GM12878 (cell line): ENCODE measurements at regions not wholly inside any gene's neighbourhood (a gene's known extent, or its start where the extent isn't known, plus 50 kb on each side); places are given as distances from the start of the nearest gene placed in this dataset.

Experiments used
- ATAC-seq: fragments of 200-7000 bp; cut with Tn5 transposase; 3 replicates; pipeline ENCODE4 v1.9.1; 2020; ENCODE audit warnings: mild to moderate bottlenecking, moderate library complexity
- BruUV-seq: library from RNA; stranded (reverse); fragments of 400-500 nt; replicated peaks from 2 replicates; lab custom pipeline; 2021; lab: Mats Ljungman, UMichigan
- CTCF ChIA-PET: fragments of 300-600 bp; sonication (Branson Sonifier 250); formaldehyde crosslinking; extraction: SDS; loops from one replicate; lab custom pipeline; 2021; ENCODE audit warnings: inconsistent platforms; lab: Yijun Ruan, JAX
- POLR2A ChIA-PET: fragments of 350-600 bp; formaldehyde crosslinking; extraction: SDS; loops from one replicate; lab custom pipeline; 2021; ENCODE audit warnings: inconsistent platforms; lab: Charles Lee
- RAD21 ChIA-PET: fragments of 300-600 bp; sonication (Branson Sonifier 250); formaldehyde crosslinking; loops from one replicate; lab custom pipeline; 2023; ENCODE audit warnings: antibody characterized with exemption; ENCODE audit not compliant: unreplicated experiment; lab: Charles Lee
- SMC1A ChIA-PET: fragments of 300-600 bp; sonication (Branson Sonifier 250); formaldehyde crosslinking; loops from one replicate; lab custom pipeline; 2023; ENCODE audit not compliant: unreplicated experiment, uncharacterized antibody; lab: Charles Lee
- DNase-seq: peaks from one replicate; pipeline ENCODE4 v3.0.0-alpha.2; 2011; ENCODE audit warnings: low read depth, low spot score
- FAIRE-seq: peaks from 3 replicates; lab custom pipeline; 2011; peaks lifted over from hg19 to GRCh38; lab: Jason Lieb, UNC
- H2AFZ ChIP-seq: 2 replicates; pipeline ENCODE4 v1.6.0; 2011; ENCODE audit warnings: low read depth, low read length, control low read depth; ENCODE audit not compliant: control insufficient read depth
- H3K27ac ChIP-seq: 2 replicates; pipeline ENCODE4 v1.5.1; 2011; ENCODE audit warnings: control low read depth; ENCODE audit not compliant: control insufficient read depth, insufficient read depth
- H3K27me3 ChIP-seq, 2 experiments: replicated peaks in 1 of 2; 2 replicates each; pipeline versions ENCODE4 v1.6.0 to v1.6.1; 2011; ENCODE audit warnings: low read length in 1 of 2; ENCODE audit not compliant: control insufficient read depth in 2 of 2, insufficient read depth in 2 of 2
- H3K36me3 ChIP-seq, 2 experiments: 2 replicates each; pipeline ENCODE4 v1.5.1; 2011; ENCODE audit warnings: low read length in 1 of 2; ENCODE audit not compliant: control insufficient read depth in 2 of 2, insufficient read depth in 2 of 2
- H3K4me1 ChIP-seq: 2 replicates; pipeline ENCODE4 v1.6.1; 2011; ENCODE audit warnings: mild to moderate bottlenecking, low read length, moderate library complexity, mixed read lengths; ENCODE audit not compliant: control insufficient read depth, insufficient read depth
- H3K4me2 ChIP-seq: 2 replicates; pipeline ENCODE4 v1.6.0; 2011; ENCODE audit warnings: control low read depth; ENCODE audit not compliant: control insufficient read depth, insufficient read depth
- H3K4me3 ChIP-seq: fragments of 200-600 bp; sonication (generic); 2 replicates; pipeline ENCODE4 v1.5.1; 2016
- H3K79me2 ChIP-seq: 2 replicates; pipeline ENCODE4 v1.6.0; 2011; ENCODE audit warnings: low read length; ENCODE audit not compliant: control insufficient read depth, insufficient read depth
- H3K9ac ChIP-seq: 2 replicates; pipeline ENCODE4 v1.8.0; 2011; ENCODE audit warnings: low read length, control low read depth, mixed read lengths; ENCODE audit not compliant: control insufficient read depth, insufficient read depth
- H3K9me3 ChIP-seq: replicated peaks from 3 replicates; pipeline ENCODE4 v1.5.1; 2011; ENCODE audit warnings: mild to moderate bottlenecking, low read length; ENCODE audit not compliant: control insufficient read depth, insufficient read depth
- H4K20me1 ChIP-seq: 2 replicates; pipeline ENCODE4 v1.6.0; 2011; ENCODE audit not compliant: control insufficient read depth, insufficient read depth
- ASH2L ChIP-seq: fragments of 300-600, 200-600 bp; sonication (generic); IDR thresholded peaks from 2 replicates; pipeline ENCODE4 v1.6.1; 2017; ENCODE audit warnings: low read depth, mild to moderate bottlenecking, borderline replicate concordance
- CHD4 ChIP-seq: fragments of 200-600 bp; sonication (generic); IDR thresholded peaks from 2 replicates; pipeline ENCODE4 v1.6.1; 2016; ENCODE audit warnings: mild to moderate bottlenecking
- DPF2 ChIP-seq: fragments of 450-650 bp; IDR thresholded peaks from 2 replicates; pipeline ENCODE4 v1.6.1; 2017; ENCODE audit warnings: mild to moderate bottlenecking
- EP300 ChIP-seq, 2 experiments: fragments of 150-350 bp in 1 of 2; IDR thresholded peaks; 2 replicates each; pipeline ENCODE4 v1.6.1; 2011 to 2012; ENCODE audit warnings: low read depth in 2 of 2, low read length in 2 of 2, borderline replicate concordance in 1 of 2, improper control_type of control experiment in 1 of 2, inconsistent platforms in 1 of 2; ENCODE audit not compliant: control insufficient read depth in 1 of 2
- PAX8 ChIP-seq: fragments of 450-650 bp; IDR thresholded peaks from 2 replicates; pipeline ENCODE4 v1.6.1; 2017; ENCODE audit warnings: mild to moderate bottlenecking, moderate library complexity
- RAD21 ChIP-seq: IDR thresholded peaks from 2 replicates; pipeline ENCODE4 v1.6.1; 2011; ENCODE audit warnings: mild to moderate bottlenecking, low read depth, low read length, moderate library complexity; ENCODE audit not compliant: insufficient read depth
- SMAD5 ChIP-seq: IDR thresholded peaks from 2 replicates; pipeline ENCODE4 v1.6.1; 2016; ENCODE audit warnings: antibody characterized with exemption, low read depth
- USF1 ChIP-seq: IDR thresholded peaks from 2 replicates; pipeline ENCODE4 v1.6.1; 2011; ENCODE audit warnings: borderline replicate concordance, low read depth, mild to moderate bottlenecking, moderate library complexity, mixed read lengths, low read length; ENCODE audit not compliant: insufficient read depth; ENCODE audit errors: extremely low read length
- ZNF24 ChIP-seq: fragments of 450-650 bp; IDR thresholded peaks from 2 replicates; pipeline ENCODE4 v1.6.1; 2017; ENCODE audit warnings: antibody characterized with exemption, mild to moderate bottlenecking
- ZSCAN29 ChIP-seq: fragments of 450-650 bp; IDR thresholded peaks from 2 replicates; pipeline ENCODE4 v1.6.1; 2017; ENCODE audit warnings: mild to moderate bottlenecking, moderate library complexity
- WGBS: methylation state at CpG from one replicate; pipeline ENCODE4 v1.1.6; 2016; ENCODE audit warnings: low lambda C conversion rate; ENCODE audit not compliant: insufficient replicate concordance, insufficient coverage; ENCODE audit errors: missing lambda C conversion rate; 5-methylcytosine and 5-hydroxymethylcytosine counted together
- in situ Hi-C: fragments of 300-500 bp; cut with MboI; formaldehyde crosslinking; loops from 9 replicates; pipeline ENCODE4 v1.14.3; 2018; ENCODE audit warnings: mixed read lengths
- intact Hi-C: fragments of 100-400 bp; cut with micrococcal nuclease; formaldehyde crosslinking; loops from one replicate; pipeline ENCODE4 v1.14.2; 2022; ENCODE audit not compliant: unreplicated experiment

DNA sequence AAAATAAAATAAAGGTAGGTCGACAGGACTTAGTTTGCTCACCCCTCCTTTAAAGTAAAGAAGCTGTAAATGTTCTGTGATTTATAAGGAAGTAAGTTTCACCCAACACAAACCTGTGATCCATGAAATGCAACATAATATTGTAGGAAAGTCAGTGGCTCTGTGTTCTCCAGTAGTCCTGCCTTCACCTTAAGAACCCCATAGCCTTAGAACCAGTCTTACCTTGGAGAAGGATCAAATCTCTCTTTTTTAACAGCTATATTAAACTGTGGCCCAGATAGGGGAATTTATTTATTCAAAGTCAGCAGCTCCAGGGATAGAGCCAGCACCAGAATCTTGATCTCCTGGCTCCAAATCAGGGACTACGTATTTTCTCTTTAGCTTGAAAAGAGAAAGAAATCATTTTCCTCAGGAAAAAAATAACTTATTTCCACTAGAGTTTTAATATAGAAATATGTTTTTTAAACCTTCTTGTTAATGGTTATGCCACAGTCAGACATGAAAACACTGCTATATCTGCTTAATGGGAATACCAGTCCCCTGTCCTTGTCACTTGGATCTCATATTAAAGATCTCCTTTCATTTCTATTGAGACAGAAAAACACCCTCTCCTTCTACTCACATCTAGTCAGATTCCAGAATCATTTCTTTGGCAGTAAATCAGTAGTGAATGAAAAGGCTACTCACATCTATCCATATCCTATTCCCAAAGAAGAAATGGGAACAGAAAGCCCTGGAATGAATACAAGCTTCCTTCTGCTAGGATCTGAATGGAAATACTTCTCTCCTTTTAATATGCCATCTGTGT, 269.2 kb upstream of the TNC start:
- ChIA-PET SMC1A (interaction anchor here (0.6 to 1.2 kb wide), 7 partner anchors 8 to 167 kb away, joined by 3 read pairs; no protein-coding TSS in a partner anchor), RAD21 (no interaction called here), CTCF (interaction anchor here (0.5 to 0.9 kb wide), 3 partner anchors 8 to 67 kb away, joined by 3 read pairs; no protein-coding TSS in a partner anchor), POLR2A (no interaction called here)
- no peak overlapping the region for H3K4me3 ChIP-seq
- no peaks in the 10 kb centered on the region for H4K20me1 ChIP-seq
- no peaks in the 10 kb centered on the region; the same call in 1 of the 3 replicates for H3K9me3 ChIP-seq
- H3K27ac ChIP-seq, result no peak overlapping the region
- WGBS, result 31% methylated on average over 2 of the region's 2 CpGs
- no peak overlapping the region for H3K4me2 ChIP-seq
- no peaks in the 10 kb centered on the region for H3K27me3 ChIP-seq
- H2AFZ ChIP-seq, result no peak overlapping the region
- no peak overlapping the region for H3K9ac ChIP-seq
- H3K36me3 ChIP-seq, result no peaks in the 10 kb centered on the region
- ATAC-seq (no peak), FAIRE-seq (no peak), DNase-seq (no peak)
- BruUV-seq, result no TSS peak
- H3K4me1 ChIP-seq, result no peaks in the 10 kb centered on the region
- in situ Hi-C loops, result no loop called here
- H3K79me2 ChIP-seq, result no peaks in the 10 kb centered on the region
- intact Hi-C loops, result no loop called here
- TF ChIP-seq EP300 (IDR thresholded peaks at IDR 0.05; ENCODE audit: borderline replicate concordance in 1 of 2, control insufficient read depth in 1 of 2, low read depth in 2 of 2, low read length in 2 of 2) (no peak), PAX8 (no peak), ASH2L (no peak), RAD21 (no peak), CHD4 (no peak), ZSCAN29 (no peak), SMAD5 (no peak), USF1 (no peak), ZNF24 (no peak), DPF2 (no peak)
